Fibroblast of pulmonary artery (primary cell): ENCODE measurements at regions not wholly inside any gene's neighbourhood (a gene's known extent, or its start where the extent isn't known, plus 50 kb on each side); places are given as distances from the start of the nearest gene placed in this dataset.

ENCODE experiments used
- DNase-seq: peaks from one replicate; pipeline ENCODE4 v3.0.0-alpha.2; 2010; ENCODE audit warnings: low read depth
- H3K4me3 ChIP-seq: replicated peaks from 2 replicates; pipeline ENCODE4 v1.5.1; 2011; ENCODE audit warnings: low read depth, mild to moderate bottlenecking, control low read depth, low read length, moderate library complexity
- TF ChIP-seq, protein P1 (sequence below): IDR thresholded peaks from 2 replicates; pipeline ENCODE4 v1.5.1; 2011; ENCODE audit warnings: mild to moderate bottlenecking, control low read depth, low read length, inconsistent platforms; ENCODE audit errors: missing control alignments

DNA sequence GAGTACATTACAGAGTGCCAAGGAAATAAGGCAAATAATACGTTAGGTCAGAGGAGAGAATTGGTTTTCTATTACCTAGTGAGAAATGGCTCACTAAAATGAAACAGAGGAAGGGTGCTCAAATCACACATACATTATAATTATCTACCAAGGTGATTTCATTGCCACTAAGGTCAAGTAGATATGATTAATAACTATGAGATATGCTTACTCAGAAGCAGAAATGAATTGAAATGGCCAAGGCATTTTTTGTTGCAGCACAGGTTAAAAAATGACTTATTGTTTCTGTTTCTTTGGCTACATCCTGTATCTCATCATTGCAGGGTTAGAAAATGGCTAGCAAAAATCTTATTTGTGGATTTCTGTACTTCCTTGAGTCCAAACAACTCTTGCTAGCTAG is 154.5 kb upstream of the GORAB start:
- DNase-seq, result no peak
- TF ChIP-seq, protein P1, sequence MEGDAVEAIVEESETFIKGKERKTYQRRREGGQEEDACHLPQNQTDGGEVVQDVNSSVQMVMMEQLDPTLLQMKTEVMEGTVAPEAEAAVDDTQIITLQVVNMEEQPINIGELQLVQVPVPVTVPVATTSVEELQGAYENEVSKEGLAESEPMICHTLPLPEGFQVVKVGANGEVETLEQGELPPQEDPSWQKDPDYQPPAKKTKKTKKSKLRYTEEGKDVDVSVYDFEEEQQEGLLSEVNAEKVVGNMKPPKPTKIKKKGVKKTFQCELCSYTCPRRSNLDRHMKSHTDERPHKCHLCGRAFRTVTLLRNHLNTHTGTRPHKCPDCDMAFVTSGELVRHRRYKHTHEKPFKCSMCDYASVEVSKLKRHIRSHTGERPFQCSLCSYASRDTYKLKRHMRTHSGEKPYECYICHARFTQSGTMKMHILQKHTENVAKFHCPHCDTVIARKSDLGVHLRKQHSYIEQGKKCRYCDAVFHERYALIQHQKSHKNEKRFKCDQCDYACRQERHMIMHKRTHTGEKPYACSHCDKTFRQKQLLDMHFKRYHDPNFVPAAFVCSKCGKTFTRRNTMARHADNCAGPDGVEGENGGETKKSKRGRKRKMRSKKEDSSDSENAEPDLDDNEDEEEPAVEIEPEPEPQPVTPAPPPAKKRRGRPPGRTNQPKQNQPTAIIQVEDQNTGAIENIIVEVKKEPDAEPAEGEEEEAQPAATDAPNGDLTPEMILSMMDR, result no peak
- no peak overlapping the region for H3K4me3 ChIP-seq

GRCh38 chr1:170377896-170378634 is 153.9 kb upstream of the GORAB start:
- no peak overlapping the region for H3K4me3 ChIP-seq
- DNase-seq, result peak; percentile 49
- TF ChIP-seq, protein P1, result no peak

DNA sequence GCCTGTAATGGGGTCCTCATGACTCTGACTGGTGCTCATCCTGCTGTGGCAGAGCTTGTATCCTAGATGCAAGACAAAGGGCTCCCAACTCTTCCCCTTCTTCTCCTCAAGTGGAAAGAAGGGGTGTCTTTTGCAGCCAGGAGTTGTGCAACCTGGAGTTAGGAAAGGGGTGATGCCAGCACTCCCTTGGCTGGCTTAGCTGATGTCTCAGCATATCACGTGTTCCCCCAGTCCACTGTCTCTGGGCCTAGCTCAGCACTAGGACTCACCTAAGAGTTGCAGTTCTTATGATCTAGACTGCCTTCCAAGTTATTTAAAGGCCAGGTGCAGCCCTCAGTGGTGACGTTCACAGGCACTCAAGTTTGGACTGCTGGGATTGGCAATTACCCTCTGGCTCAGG is 146.2 kb upstream of the GORAB start:
- no peak for DNase-seq

GRCh38 chr1:170388489-170388888 is 143.5 kb upstream of the GORAB start:
- TF ChIP-seq, protein P1, result no peak
- H3K4me3 ChIP-seq, result no peak overlapping the region
- no peak for DNase-seq

More for the DNA sequence above, 146.2 kb upstream of the GORAB start:
- no peak overlapping the region for H3K4me3 ChIP-seq
- TF ChIP-seq, protein P1, result no peak

DNA sequence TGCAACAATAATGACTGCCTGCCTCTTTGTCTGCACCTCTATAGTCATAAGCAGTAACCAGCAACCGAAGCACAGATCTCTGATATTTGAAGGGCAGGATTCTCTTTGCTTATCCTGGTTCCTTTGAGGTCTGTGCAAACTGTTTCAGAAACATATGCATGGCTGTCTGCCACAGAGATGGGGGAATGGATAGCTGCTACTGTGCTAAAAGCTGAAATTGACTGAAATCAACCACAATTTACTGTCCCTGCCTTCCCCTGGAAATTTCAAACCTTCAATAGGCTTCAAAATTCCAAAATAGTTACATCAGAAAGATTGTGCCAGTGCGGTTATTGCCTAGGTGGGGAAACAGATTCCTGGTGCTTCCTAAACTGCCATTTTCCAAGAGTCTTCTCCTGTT is 136.8 kb upstream of the GORAB start:
- TF ChIP-seq, protein P1, result no peak
- H3K4me3 ChIP-seq, result no peak overlapping the region
- DNase-seq, result no peak

DNA sequence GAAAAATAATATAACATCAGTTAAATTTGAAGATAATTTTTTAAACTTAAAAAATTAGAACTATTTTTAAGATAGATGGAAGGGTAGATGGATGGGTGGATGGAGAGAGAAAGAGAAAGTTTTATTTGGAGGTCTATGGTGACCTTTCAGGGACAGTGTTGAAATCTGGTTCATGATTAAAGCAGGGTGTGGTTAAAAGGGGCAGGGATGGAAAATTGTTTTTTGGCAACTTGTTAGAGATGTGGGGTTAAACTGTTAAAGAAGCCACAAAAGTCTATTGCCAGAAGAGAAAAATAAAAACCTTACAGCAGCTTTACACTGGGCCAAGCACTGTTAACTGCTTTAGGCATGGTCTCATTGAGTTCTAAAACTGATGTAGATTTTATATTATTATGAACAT is 134.9 kb upstream of the GORAB start:
- TF ChIP-seq, protein P1, result no peak
- DNase-seq, result no peak
- H3K4me3 ChIP-seq, result no peak overlapping the region
